ENCODE measurements at regions not wholly inside any gene's neighbourhood (a gene's known extent, or its start where the extent isn't known, plus 50 kb on each side); places are given as distances from the start of the nearest gene placed in this dataset.
"Not testable (repeated sequence)": the region's sequence is repeated elsewhere in the genome, so short reads cannot be mapped to it uniquely, and the experiment has no call there.

GRCh38 chr2:113386780-113387433 lies 50.6 kb upstream of the ZNG1B start:
- H3K27ac Mint-ChIP-seq; H3K9me3 Mint-ChIP-seq; DNase-seq (ENCODE audit: low spot score in 2 of 2); H3K36me3 Mint-ChIP-seq; ATAC-seq: not testable (repeated sequence)

- H3K27ac Mint-ChIP-seq; H3K36me3 Mint-ChIP-seq; H3K9me3 Mint-ChIP-seq; DNase-seq (ENCODE audit: low spot score in 2 of 2): not testable (repeated sequence)
- ATAC-seq: peak in 1 of 2 donors; percentile 16
Observed at GRCh38 chr2:113379621-113380020, 57.9 kb upstream of the ZNG1B start.

- no peaks in the 10 kb centered on the region for H3K9me3 Mint-ChIP-seq
- no peaks in the 10 kb centered on the region for H3K36me3 Mint-ChIP-seq
- ATAC-seq: peak; percentile 71 to 82
- H3K27ac Mint-ChIP-seq: peak overlapping the region in 1 of 2 donors; percentile 45
- no peak for DNase-seq (ENCODE audit: low spot score in 2 of 2)
Observed at GRCh38 chr2:113376913-113377445, 60.5 kb upstream of the ZNG1B start.

- ATAC-seq (peak in 1 of 2 donors; percentile 43), DNase-seq (ENCODE audit: low spot score in 2 of 2) (no peak)
- Mint-ChIP-seq H3K9me3 (no peaks in the 10 kb centered on the region), H3K27ac (peak overlapping the region in 1 of 2 donors; percentile 39), H3K36me3 (no peaks in the 10 kb centered on the region)
Observed at GRCh38 chr2:113376253-113376912, 61.1 kb upstream of the ZNG1B start.

- H3K9me3 Mint-ChIP-seq; ATAC-seq; H3K36me3 Mint-ChIP-seq; DNase-seq (ENCODE audit: low spot score in 2 of 2); H3K27ac Mint-ChIP-seq: not testable (repeated sequence)
Observed at GRCh38 chr2:113374857-113375256, 62.6 kb upstream of the ZNG1B start.

- H3K27ac Mint-ChIP-seq; H3K9me3 Mint-ChIP-seq; ATAC-seq; DNase-seq (ENCODE audit: low spot score in 2 of 2); H3K36me3 Mint-ChIP-seq: not testable (repeated sequence)
Observed at GRCh38 chr2:113372258-113372834, 65.1 kb upstream of the ZNG1B start.

GRCh38 chr2:113370478-113371091 lies 66.9 kb upstream of the ZNG1B start:
- ATAC-seq: peak; percentile 94 to 95
- Mint-ChIP-seq H3K27ac (no peak overlapping the region), H3K36me3 (no peaks in the 10 kb centered on the region), H3K9me3 (no peaks in the 10 kb centered on the region)
- DNase-seq (ENCODE audit: low spot score in 2 of 2): peak in 1 of 2 donors; percentile 53

- H3K27ac Mint-ChIP-seq: no peak overlapping the region
- H3K36me3 Mint-ChIP-seq: no peaks in the 10 kb centered on the region
- no peaks in the 10 kb centered on the region for H3K9me3 Mint-ChIP-seq
- no peak for ATAC-seq
- no peak for DNase-seq (ENCODE audit: low spot score in 2 of 2)
Observed at GRCh38 chr2:113370030-113370429, 67.5 kb upstream of the ZNG1B start.

- H3K36me3 Mint-ChIP-seq; H3K9me3 Mint-ChIP-seq; DNase-seq (ENCODE audit: low spot score in 2 of 2); ATAC-seq; H3K27ac Mint-ChIP-seq: not testable (repeated sequence)
Observed at GRCh38 chr2:113368581-113368980, 68.9 kb upstream of the ZNG1B start.

GRCh38 chr2:113366821-113367220 lies 70.7 kb upstream of the ZNG1B start:
- DNase-seq (ENCODE audit: low spot score in 2 of 2); ATAC-seq; H3K27ac Mint-ChIP-seq; H3K36me3 Mint-ChIP-seq; H3K9me3 Mint-ChIP-seq: not testable (repeated sequence)

- not testable (repeated sequence) for H3K9me3 Mint-ChIP-seq; DNase-seq (ENCODE audit: low spot score in 2 of 2); ATAC-seq; H3K27ac Mint-ChIP-seq; H3K36me3 Mint-ChIP-seq
Observed at GRCh38 chr2:113365791-113366190, 71.7 kb upstream of the ZNG1B start.

- not testable (repeated sequence) for H3K36me3 Mint-ChIP-seq; H3K27ac Mint-ChIP-seq; DNase-seq (ENCODE audit: low spot score in 2 of 2); H3K9me3 Mint-ChIP-seq
- peak in 1 of 2 donors; percentile 74 for ATAC-seq
Observed at GRCh38 chr2:113365290-113365689, 72.2 kb upstream of the ZNG1B start.

- no peaks in the 10 kb centered on the region for H3K9me3 Mint-ChIP-seq
- ATAC-seq (no peak), DNase-seq (ENCODE audit: low spot score in 2 of 2) (no peak)
- H3K36me3 Mint-ChIP-seq: no peaks in the 10 kb centered on the region
- H3K27ac Mint-ChIP-seq: no peak overlapping the region
Observed at GRCh38 chr2:113361051-113361450, 76.4 kb upstream of the ZNG1B start.

GRCh38 chr2:113357071-113357470 lies 78.3 kb upstream of the PAX8 start:
- H3K27ac Mint-ChIP-seq: no peak overlapping the region
- H3K36me3 Mint-ChIP-seq: no peaks in the 10 kb centered on the region
- H3K9me3 Mint-ChIP-seq: no peaks in the 10 kb centered on the region
- ATAC-seq (peak; percentile 37 to 54), DNase-seq (ENCODE audit: low spot score in 2 of 2) (no peak)

- not testable (repeated sequence) for H3K9me3 Mint-ChIP-seq; ATAC-seq; H3K27ac Mint-ChIP-seq; DNase-seq (ENCODE audit: low spot score in 2 of 2); H3K36me3 Mint-ChIP-seq
Observed at GRCh38 chr2:113356284-113356683, 77.6 kb upstream of the PAX8 start.

GRCh38 chr2:113355339-113356015 lies 76.8 kb upstream of the PAX8 start:
- H3K9me3 Mint-ChIP-seq; ATAC-seq; DNase-seq (ENCODE audit: low spot score in 2 of 2); H3K36me3 Mint-ChIP-seq; H3K27ac Mint-ChIP-seq: not testable (repeated sequence)
